ENCODE measurements at regions not wholly inside any gene's neighbourhood (a gene's known extent, or its start where the extent isn't known, plus 50 kb on each side); places are given as distances from the start of the nearest gene placed in this dataset.

GRCh38 chr20:17021481-17021880, 205.4 kb upstream of the PCSK2 start:
- Histone ChIP-seq H3K4me3 (ENCODE audit: control insufficient read depth in 2 of 3, extremely low read depth in 1 of 3, insufficient read depth in 2 of 3, low read depth in 1 of 3, low read length in 3 of 3) (no peak overlapping the region), H4K20me1 (ENCODE audit: control insufficient read depth, extremely low read depth, insufficient read depth, low read length) (no peaks in the 10 kb centered on the region), H3K36me3 (ENCODE audit: control insufficient read depth in 2 of 2, extremely low read depth in 1 of 2, insufficient read depth in 2 of 2, low read length in 2 of 2) (no peaks in the 10 kb centered on the region), H3K27me3 (ENCODE audit: control insufficient read depth, extremely low read depth, insufficient read depth, low read length) (no peaks in the 10 kb centered on the region), H3K27ac (ENCODE audit: control insufficient read depth, insufficient read depth, low read length) (no peak overlapping the region), H2AFZ (ENCODE audit: control insufficient read depth, low read length) (no peak overlapping the region), H3K4me2 (ENCODE audit: control insufficient read depth, extremely low read depth, insufficient read depth, low read depth, low read length) (no peak overlapping the region), H3K79me2 (ENCODE audit: control insufficient read depth, insufficient read depth, low read length) (no peaks in the 10 kb centered on the region), H3K4me1 (ENCODE audit: control insufficient read depth, extremely low read depth, insufficient read depth, low read length) (no peaks in the 10 kb centered on the region), H3K9me3 (ENCODE audit: control insufficient read depth, low read depth, low read length) (no peaks in the 10 kb centered on the region), H3K9ac (ENCODE audit: control insufficient read depth, extremely low read depth, insufficient read depth, low read length) (no peak overlapping the region), H3K9me1 (ENCODE audit: control insufficient read depth, extremely low read depth, insufficient read depth, low read length) (no peaks in the 10 kb centered on the region)
- DNase-seq (ENCODE audit: low read depth, low spot score) (no peak), FAIRE-seq (no peak)
- dilution Hi-C loops (cut with MboI; ENCODE audit: extremely low pct_ligation_motif_present, low sequenced_read_pairs), result no loop called here
- no peak for TF ChIP-seq EZH2 (IDR thresholded peaks at IDR 0.05; ENCODE audit: low read length)

DNA sequence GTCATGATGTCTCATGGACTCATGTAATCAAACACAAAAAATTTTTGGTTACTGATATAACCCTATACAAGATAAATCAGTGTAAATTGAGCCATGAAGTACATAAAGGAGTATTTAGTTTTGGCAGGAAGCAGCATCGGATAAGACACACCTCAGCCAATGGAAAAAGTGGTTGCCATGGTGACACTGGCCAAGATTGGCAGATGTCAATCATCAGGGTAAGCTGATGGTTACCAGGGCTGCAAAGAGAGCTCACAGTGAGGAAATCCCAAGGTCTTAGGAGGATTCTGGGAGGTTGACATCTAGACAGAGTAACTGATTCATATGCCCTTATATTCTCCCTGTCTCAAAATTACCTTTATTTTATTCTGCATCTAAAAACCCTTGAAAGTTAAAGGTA, 203.8 kb upstream of the PCSK2 start:
- Histone ChIP-seq H3K4me3 (ENCODE audit: control insufficient read depth in 2 of 3, extremely low read depth in 1 of 3, insufficient read depth in 2 of 3, low read depth in 1 of 3, low read length in 3 of 3) (no peak overlapping the region), H3K79me2 (ENCODE audit: control insufficient read depth, insufficient read depth, low read length) (no peaks in the 10 kb centered on the region), H2AFZ (ENCODE audit: control insufficient read depth, low read length) (no peak overlapping the region), H4K20me1 (ENCODE audit: control insufficient read depth, extremely low read depth, insufficient read depth, low read length) (no peaks in the 10 kb centered on the region), H3K36me3 (ENCODE audit: control insufficient read depth in 2 of 2, extremely low read depth in 1 of 2, insufficient read depth in 2 of 2, low read length in 2 of 2) (no peaks in the 10 kb centered on the region), H3K4me2 (ENCODE audit: control insufficient read depth, extremely low read depth, insufficient read depth, low read depth, low read length) (no peak overlapping the region), H3K27ac (ENCODE audit: control insufficient read depth, insufficient read depth, low read length) (no peak overlapping the region), H3K9ac (ENCODE audit: control insufficient read depth, extremely low read depth, insufficient read depth, low read length) (no peak overlapping the region), H3K9me1 (ENCODE audit: control insufficient read depth, extremely low read depth, insufficient read depth, low read length) (no peaks in the 10 kb centered on the region), H3K9me3 (ENCODE audit: control insufficient read depth, low read depth, low read length) (no peaks in the 10 kb centered on the region), H3K4me1 (ENCODE audit: control insufficient read depth, extremely low read depth, insufficient read depth, low read length) (no peaks in the 10 kb centered on the region), H3K27me3 (ENCODE audit: control insufficient read depth, extremely low read depth, insufficient read depth, low read length) (no peaks in the 10 kb centered on the region)
- DNase-seq (ENCODE audit: low read depth, low spot score) (no peak), FAIRE-seq (no peak)
- dilution Hi-C loops (cut with MboI; ENCODE audit: extremely low pct_ligation_motif_present, low sequenced_read_pairs), result no loop called here
- TF ChIP-seq EZH2 (IDR thresholded peaks at IDR 0.05; ENCODE audit: low read length), result no peak
- TF ChIP-seq, protein P1, sequence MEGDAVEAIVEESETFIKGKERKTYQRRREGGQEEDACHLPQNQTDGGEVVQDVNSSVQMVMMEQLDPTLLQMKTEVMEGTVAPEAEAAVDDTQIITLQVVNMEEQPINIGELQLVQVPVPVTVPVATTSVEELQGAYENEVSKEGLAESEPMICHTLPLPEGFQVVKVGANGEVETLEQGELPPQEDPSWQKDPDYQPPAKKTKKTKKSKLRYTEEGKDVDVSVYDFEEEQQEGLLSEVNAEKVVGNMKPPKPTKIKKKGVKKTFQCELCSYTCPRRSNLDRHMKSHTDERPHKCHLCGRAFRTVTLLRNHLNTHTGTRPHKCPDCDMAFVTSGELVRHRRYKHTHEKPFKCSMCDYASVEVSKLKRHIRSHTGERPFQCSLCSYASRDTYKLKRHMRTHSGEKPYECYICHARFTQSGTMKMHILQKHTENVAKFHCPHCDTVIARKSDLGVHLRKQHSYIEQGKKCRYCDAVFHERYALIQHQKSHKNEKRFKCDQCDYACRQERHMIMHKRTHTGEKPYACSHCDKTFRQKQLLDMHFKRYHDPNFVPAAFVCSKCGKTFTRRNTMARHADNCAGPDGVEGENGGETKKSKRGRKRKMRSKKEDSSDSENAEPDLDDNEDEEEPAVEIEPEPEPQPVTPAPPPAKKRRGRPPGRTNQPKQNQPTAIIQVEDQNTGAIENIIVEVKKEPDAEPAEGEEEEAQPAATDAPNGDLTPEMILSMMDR (optimal IDR thresholded peaks at IDR 0.05 in 1 of 3, IDR thresholded peaks at IDR 0.05 in 1 of 3, conservative IDR thresholded peaks at IDR 0.05 in 1 of 3; ENCODE audit: extremely low read depth in 1 of 3, insufficient read depth in 2 of 3, low read length in 3 of 3), result no peak

GRCh38 chr20:17023806-17024205, 203.0 kb upstream of the PCSK2 start:
- FAIRE-seq, result no peak
- Histone ChIP-seq H2AFZ (ENCODE audit: control insufficient read depth, low read length) (no peak overlapping the region), H3K27ac (ENCODE audit: control insufficient read depth, insufficient read depth, low read length) (no peak overlapping the region), H3K9ac (ENCODE audit: control insufficient read depth, extremely low read depth, insufficient read depth, low read length) (no peak overlapping the region), H3K36me3 (ENCODE audit: control insufficient read depth in 2 of 2, extremely low read depth in 1 of 2, insufficient read depth in 2 of 2, low read length in 2 of 2) (no peaks in the 10 kb centered on the region), H3K4me2 (ENCODE audit: control insufficient read depth, extremely low read depth, insufficient read depth, low read depth, low read length) (no peak overlapping the region), H3K27me3 (ENCODE audit: control insufficient read depth, extremely low read depth, insufficient read depth, low read length) (no peaks in the 10 kb centered on the region), H3K4me1 (ENCODE audit: control insufficient read depth, extremely low read depth, insufficient read depth, low read length) (no peaks in the 10 kb centered on the region), H3K4me3 (ENCODE audit: control insufficient read depth in 2 of 3, extremely low read depth in 1 of 3, insufficient read depth in 2 of 3, low read depth in 1 of 3, low read length in 3 of 3) (no peak overlapping the region), H3K9me1 (ENCODE audit: control insufficient read depth, extremely low read depth, insufficient read depth, low read length) (no peaks in the 10 kb centered on the region), H3K9me3 (ENCODE audit: control insufficient read depth, low read depth, low read length) (no peaks in the 10 kb centered on the region), H4K20me1 (ENCODE audit: control insufficient read depth, extremely low read depth, insufficient read depth, low read length) (no peaks in the 10 kb centered on the region), H3K79me2 (ENCODE audit: control insufficient read depth, insufficient read depth, low read length) (no peaks in the 10 kb centered on the region)
- dilution Hi-C loops (cut with MboI; ENCODE audit: extremely low pct_ligation_motif_present, low sequenced_read_pairs), result no loop called here
- TF ChIP-seq, protein P1 (optimal IDR thresholded peaks at IDR 0.05 in 1 of 3, IDR thresholded peaks at IDR 0.05 in 1 of 3, conservative IDR thresholded peaks at IDR 0.05 in 1 of 3; ENCODE audit: extremely low read depth in 1 of 3, insufficient read depth in 2 of 3, low read length in 3 of 3), result no peak
- TF ChIP-seq EZH2 (IDR thresholded peaks at IDR 0.05; ENCODE audit: low read length), result no peak
- DNase-seq (ENCODE audit: low read depth, low spot score), result no peak

Data from keratinocyte (primary cell).